ENCODE measurements at regions not wholly inside any gene's neighbourhood (a gene's known extent, or its start where the extent isn't known, plus 50 kb on each side); places are given as distances from the start of the nearest gene placed in this dataset.
A peak's percentile ranks its signal among the peaks of the same experiment; 100 is the strongest.
"Not testable (repeated sequence)": the region's sequence is repeated elsewhere in the genome, so short reads cannot be mapped to it uniquely, and the experiment has no call there.

DNA sequence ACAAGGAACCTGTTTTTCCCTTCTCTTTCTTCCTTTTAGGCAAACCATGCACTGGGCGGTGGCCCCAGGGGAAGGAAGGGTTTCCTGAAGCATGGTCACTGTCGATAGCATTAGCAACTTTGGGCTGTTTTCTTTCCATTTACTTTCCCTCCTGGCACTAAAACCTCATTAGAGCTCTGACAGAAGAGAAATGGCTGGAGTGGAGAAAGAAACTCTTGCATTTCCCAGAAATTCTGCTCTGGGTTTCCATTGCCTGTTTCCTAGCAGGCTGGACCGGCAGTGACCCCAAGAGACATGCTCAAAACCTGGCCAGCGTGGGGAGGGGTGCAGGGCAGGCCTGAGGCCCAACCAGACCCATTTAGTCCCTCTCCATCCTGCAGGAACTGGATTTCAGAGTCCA is 230.7 kb upstream of the CCL2 start:
- TF ChIP-seq CTCF (IDR thresholded peaks at IDR 0.05) (no peak), POLR2A (IDR thresholded peaks at IDR 0.05) (no peak), EP300 (IDR thresholded peaks at IDR 0.05) (no peak)
- DNase-seq = no peak
- Histone ChIP-seq H3K4me3 (no peak overlapping the region), H3K9me3 (no peaks in the 10 kb centered on the region), H3K36me3 (no peaks in the 10 kb centered on the region), H3K27ac (no peak overlapping the region), H3K4me1 (ENCODE audit: insufficient read depth) (no peaks in the 10 kb centered on the region), H3K27me3 (no peaks in the 10 kb centered on the region)
- 55 to 58% (median 57%) methylated on average over 4 of the region's 4 CpGs for WGBS, 3 donors
- intact Hi-C loops (cut with DNase I) = no loop called here

- Histone ChIP-seq H3K4me3 (no peak overlapping the region), H3K27ac (no peak overlapping the region), H3K9me3 (no peaks in the 10 kb centered on the region), H3K36me3 (no peaks in the 10 kb centered on the region), H3K4me1 (ENCODE audit: insufficient read depth) (no peaks in the 10 kb centered on the region), H3K27me3 (no peaks in the 10 kb centered on the region)
- intact Hi-C loops (cut with DNase I) = no loop called here
- 39 to 58% (median 52%) methylated on average over 2 of the region's 2 CpGs for WGBS, 3 donors
- DNase-seq = no peak
- no peak for TF ChIP-seq POLR2A (IDR thresholded peaks at IDR 0.05)
- TF ChIP-seq EP300 (IDR thresholded peaks at IDR 0.05) = no peak
- TF ChIP-seq CTCF (IDR thresholded peaks at IDR 0.05) = no peak
These were observed 230.1 kb upstream of the CCL2 start for GRCh38 chr17:34024806-34025551.

GRCh38 chr17:34030601-34031000 is 224.5 kb upstream of the CCL2 start:
- DNase-seq; H3K36me3 ChIP-seq; H3K9me3 ChIP-seq; H3K27me3 ChIP-seq; H3K4me3 ChIP-seq; H3K27ac ChIP-seq; H3K4me1 ChIP-seq (ENCODE audit: insufficient read depth); intact Hi-C loops (cut with DNase I): not testable (repeated sequence)
- WGBS, 3 donors = 72 to 76% (median 75%) methylated on average over 7 of the region's 7 CpGs

GRCh38 chr17:34032305-34032704 is 222.8 kb upstream of the CCL2 start:
- H3K4me1 ChIP-seq (ENCODE audit: insufficient read depth); H3K27ac ChIP-seq; H3K9me3 ChIP-seq; intact Hi-C loops (cut with DNase I); H3K4me3 ChIP-seq; H3K27me3 ChIP-seq; H3K36me3 ChIP-seq; DNase-seq: not testable (repeated sequence)

DNA sequence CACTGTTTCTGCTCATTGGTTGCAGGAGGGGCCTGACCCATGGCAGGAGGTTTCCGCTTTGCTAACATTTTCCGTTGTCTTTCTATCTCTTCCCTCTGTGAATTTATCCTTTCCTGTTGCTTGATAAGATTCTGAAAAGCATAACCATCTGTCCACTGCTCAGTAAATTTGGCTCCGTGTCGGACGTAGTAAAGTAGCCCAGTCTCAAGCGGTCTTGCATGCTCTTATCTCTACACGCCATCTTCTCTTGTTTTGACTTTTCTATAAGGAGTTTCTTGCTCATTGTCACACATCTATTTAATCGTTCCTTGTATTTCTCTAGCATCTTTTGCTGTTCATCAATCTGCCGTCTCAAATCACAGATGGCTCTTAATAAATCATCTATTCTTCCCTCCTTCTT is 216.3 kb upstream of the CCL2 start:
- H3K27ac ChIP-seq; intact Hi-C loops (cut with DNase I); H3K4me1 ChIP-seq (ENCODE audit: insufficient read depth); H3K36me3 ChIP-seq; H3K4me3 ChIP-seq; DNase-seq; H3K9me3 ChIP-seq; H3K27me3 ChIP-seq: not testable (repeated sequence)
- WGBS, 3 donors = 57 to 69% (median 58%) methylated on average over 9 of the region's 9 CpGs

DNA sequence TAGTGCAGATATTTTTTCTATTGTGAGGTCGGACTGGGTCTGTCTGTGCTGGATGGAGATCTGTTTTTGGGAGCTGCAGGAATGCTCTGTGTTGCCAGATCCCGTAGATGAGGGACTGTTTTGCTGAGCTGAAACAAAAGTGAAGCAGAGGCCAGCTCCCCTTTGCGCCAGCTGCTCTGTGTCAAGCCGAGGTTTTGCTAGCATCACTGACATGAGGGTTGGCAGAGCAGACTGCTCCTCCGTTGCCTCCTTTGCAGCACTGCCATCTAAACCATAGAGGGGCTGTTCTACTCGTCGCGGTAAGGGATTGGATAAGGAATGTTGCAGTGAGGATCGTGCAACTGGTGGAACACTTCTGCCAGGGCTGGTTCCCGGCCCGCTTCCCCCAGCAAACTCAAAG is 215.9 kb upstream of the CCL2 start:
- H3K27me3 ChIP-seq; H3K4me1 ChIP-seq (ENCODE audit: insufficient read depth); DNase-seq; H3K36me3 ChIP-seq; H3K27ac ChIP-seq; H3K4me3 ChIP-seq; H3K9me3 ChIP-seq; intact Hi-C loops (cut with DNase I): not testable (repeated sequence)
- 73 to 74% (median 73%) methylated on average over 11 of the region's 11 CpGs for WGBS, 3 donors

GRCh38 chr17:34039759-34040555 is 215.1 kb upstream of the CCL2 start:
- H3K4me3 ChIP-seq; H3K36me3 ChIP-seq; H3K27me3 ChIP-seq; intact Hi-C loops (cut with DNase I); H3K27ac ChIP-seq; H3K4me1 ChIP-seq (ENCODE audit: insufficient read depth); H3K9me3 ChIP-seq: not testable (repeated sequence)
- 50 to 66% (median 55%) methylated on average over 44 to 63 of the region's 69 CpGs for WGBS, 3 donors
- DNase-seq = peak; percentile 12 to 43 (median 35)
